ENCODE measurements at regions not wholly inside any gene's neighbourhood (a gene's known extent, or its start where the extent isn't known, plus 50 kb on each side); places are given as distances from the start of the nearest gene placed in this dataset.

- DNase-seq = no peak
These were observed 203.4 kb upstream of the RAB6C start for GRCh38 chr2:129775952-129776653.

DNA sequence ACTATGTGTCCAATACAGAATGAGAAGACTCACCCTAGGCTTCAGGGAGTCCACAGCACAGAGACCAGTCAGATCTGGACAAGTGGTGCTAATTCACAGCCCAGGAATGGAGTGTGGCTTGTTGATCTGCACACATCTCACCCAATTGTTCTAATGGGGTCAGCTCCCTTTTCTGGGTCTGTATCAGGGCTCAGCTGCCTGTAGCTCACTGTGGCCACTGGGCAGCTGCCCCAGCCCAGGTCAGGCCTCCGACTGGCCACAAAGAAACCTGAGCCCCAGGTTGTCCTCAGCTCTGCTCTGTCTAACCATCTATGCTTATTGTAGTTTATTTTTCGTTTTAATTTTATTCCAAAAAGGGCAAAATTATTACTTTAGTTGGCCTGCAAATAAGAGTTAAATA lies 202.3 kb upstream of the RAB6C start:
- DNase-seq = no peak

GRCh38 chr2:129777762-129778583 lies 201.5 kb upstream of the RAB6C start:
- no peak for DNase-seq

- DNase-seq = no peak
These were observed 200.9 kb upstream of the RAB6C start for GRCh38 chr2:129778584-129778877.

DNA sequence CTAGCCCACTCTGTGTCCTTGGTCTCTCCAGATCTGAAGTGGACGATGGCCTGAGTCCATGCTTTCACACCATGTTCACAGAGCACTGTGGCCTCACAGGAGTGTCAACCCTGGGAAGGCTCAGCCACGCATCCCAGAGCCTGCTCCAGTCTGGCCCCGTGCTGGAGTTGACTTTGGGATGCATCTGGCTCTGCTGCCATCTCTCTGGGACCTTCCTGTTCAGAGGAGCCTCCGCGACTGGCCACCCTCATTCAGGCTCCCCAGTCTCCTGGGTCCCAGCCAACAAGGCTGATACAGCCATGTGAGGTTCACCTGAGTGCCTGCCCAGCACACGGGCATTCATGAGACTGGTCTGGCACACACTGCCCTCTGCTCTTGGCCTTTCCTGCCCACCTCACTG lies 199.7 kb upstream of the RAB6C start:
- no peak for DNase-seq

DNA sequence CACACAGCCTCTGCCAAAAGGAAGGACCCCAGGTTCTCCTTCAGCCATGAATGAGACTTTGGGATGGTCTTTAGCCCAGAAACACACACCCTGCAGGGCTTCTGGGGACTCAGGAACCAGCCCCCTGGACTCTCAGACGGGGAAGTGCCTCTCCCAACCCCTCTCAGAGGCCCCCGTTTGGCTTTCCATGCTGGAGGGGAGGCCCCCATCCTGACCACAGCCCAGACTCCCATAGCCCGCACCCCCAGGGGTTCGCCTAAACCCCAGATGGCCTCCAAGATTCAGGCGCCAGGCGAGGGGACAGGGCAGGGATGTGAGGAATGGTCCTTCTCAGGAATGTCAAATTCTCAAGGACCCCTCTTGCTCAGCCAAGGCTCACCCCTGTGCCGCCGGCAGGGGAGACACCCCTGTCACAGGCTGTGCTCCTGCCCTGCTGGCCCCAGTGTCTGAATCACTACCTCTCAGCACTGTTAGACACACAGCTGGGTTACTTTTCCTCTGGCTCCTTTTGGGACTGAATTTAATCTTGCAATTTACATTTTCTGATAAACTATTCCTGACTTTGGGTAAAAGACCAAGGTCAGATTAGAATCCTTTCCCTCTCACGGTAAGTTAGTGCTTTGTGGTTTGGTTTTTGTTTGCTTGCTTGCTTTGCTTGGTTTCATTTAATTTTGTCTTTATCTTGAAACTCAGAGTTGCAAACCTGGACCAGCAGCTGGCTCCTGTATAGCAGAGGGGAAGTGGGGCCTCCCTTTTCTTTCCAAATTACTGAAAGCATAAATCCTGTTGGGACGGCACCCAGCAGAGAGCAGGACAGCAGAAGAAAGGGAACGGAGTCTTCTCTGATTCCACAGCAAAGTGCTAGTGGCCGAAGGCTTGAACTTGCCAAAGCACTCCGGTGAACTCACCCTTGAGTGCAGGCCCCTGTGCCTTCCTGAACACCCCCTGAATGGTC lies 198.9 kb upstream of the RAB6C start:
- no peak for DNase-seq

DNA sequence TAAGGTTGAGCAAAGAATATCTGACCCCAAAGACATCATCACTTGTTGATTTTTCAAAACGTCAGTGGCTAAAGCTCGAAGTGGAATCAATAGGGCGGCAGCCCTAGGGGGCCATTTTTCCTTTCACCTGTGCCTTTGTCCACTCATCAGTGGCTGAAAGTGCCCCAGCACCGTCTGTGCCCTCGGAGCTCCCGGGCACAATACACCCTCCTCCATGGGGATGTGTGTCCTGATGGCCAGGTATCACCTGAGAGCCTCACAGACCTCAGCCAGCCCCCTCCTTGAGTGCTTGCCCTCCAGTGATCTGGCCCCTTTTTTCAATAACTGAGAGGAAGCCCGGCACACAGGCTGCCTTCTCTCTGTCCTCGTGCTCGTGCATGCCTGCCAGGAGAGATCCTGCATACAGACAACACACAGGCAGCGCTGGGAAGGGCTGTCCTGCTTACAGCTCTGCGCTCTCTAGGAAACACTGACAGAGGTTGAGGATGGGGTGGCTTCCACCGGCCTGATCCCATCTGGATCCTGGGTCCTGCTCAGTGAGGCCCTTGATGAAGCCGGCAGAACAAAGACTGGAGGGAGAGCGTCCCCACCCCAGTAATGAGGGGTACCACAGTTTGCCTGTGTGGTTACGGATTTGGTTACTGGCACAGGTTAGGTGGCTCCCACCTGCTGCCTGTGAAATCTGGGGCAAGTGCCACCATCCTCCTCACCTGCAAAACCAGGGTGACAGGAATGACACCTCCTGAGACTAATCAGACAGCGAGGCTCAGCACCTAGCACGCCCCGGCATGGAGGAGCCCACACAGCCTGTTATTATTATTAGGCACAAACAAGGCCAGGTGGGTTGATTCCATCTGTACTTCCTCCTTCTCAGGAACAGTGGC lies 197.5 kb upstream of the RAB6C start:
- DNase-seq = no peak

GRCh38 chr2:129782633-129782990 lies 196.9 kb upstream of the RAB6C start:
- no peak for DNase-seq

GRCh38 chr2:129784486-129784885 lies 195.0 kb upstream of the RAB6C start:
- no peak for DNase-seq

GRCh38 chr2:129791712-129792111 lies 187.8 kb upstream of the RAB6C start:
- DNase-seq = no peak

DNA sequence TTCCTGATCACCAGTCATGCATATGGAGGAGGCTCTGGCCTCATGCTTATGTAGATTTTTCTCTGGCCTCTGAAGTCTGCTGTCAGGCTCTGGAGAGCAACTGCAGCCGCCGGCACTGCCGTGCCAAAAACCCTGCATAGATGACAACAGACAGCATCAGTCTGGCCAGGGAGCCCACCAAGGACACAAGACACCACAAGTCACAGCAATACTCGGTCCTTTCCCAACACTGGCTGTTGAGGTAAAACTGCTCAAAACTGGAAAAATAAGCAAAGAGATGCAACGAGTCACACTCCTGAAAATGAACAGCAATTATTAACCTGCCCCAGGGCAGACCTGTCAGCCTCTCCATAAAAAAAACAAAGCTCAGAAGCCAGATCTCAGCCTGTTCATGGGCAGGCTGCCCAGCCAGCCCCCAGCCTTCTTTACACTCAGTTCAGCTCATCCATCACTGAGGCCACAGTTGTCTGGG lies 186.0 kb upstream of the RAB6C start:
- no peak for DNase-seq

GRCh38 chr2:129794116-129794515 lies 185.3 kb upstream of the RAB6C start:
- DNase-seq = no peak

GRCh38 chr2:129794540-129794939 lies 184.9 kb upstream of the RAB6C start:
- DNase-seq = no peak

- DNase-seq = no peak
These were observed 183.2 kb upstream of the RAB6C start for GRCh38 chr2:129796225-129796624.

- no peak for DNase-seq
These were observed 182.5 kb upstream of the RAB6C start for GRCh38 chr2:129796801-129797488.

GRCh38 chr2:129797489-129798300 lies 181.8 kb upstream of the RAB6C start:
- DNase-seq = no peak

GRCh38 chr2:129798301-129798581 lies 181.2 kb upstream of the RAB6C start:
- no peak for DNase-seq

GRCh38 chr2:129798626-129799025 lies 180.8 kb upstream of the RAB6C start:
- no peak for DNase-seq

GRCh38 chr2:129799036-129799958 lies 180.2 kb upstream of the RAB6C start:
- no peak for DNase-seq

DNA sequence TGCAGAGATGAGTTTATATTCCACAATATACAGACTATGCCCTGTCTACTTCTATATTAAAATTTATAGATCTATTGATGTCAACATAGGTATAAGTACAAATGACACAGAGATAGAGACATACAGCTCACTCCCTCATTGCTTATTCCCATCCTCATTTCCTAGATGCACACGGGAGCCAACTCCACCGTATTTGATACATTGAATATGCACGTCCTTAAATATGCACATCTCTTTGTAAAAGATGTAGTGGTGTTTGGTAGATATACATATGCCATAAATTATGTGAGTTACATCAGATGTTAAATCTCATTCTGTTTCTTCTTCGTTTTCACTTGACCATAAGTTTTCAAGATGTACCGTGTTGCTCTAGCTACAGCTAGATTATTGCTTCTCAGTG lies 179.2 kb upstream of the RAB6C start:
- DNase-seq = no peak
